Caco-2 (cell line): ENCODE measurements at regions not wholly inside any gene's neighbourhood (a gene's known extent, or its start where the extent isn't known, plus 50 kb on each side); places are given as distances from the start of the nearest gene placed in this dataset.

ENCODE experiments used
- BruUV-seq: library from RNA; stranded (reverse); fragments of 400-500 nt; replicated peaks from 2 replicates; lab custom pipeline; 2021; lab: Mats Ljungman, UMichigan
- CTCF ChIA-PET: fragments of 300-600 bp; sonication (Branson Sonifier 250); formaldehyde crosslinking; loops from one replicate; lab custom pipeline; 2022; ENCODE audit warnings: antibody characterized with exemption; lab: Charles Lee
- POLR2A ChIA-PET: fragments of 300-600 bp; sonication (Branson Sonifier 250); formaldehyde crosslinking; loops from one replicate; lab custom pipeline; 2022; ENCODE audit warnings: antibody characterized with exemption; lab: Charles Lee
- DNase-seq, 2 experiments: peaks; one replicate each; pipeline versions ENCODE4 v3.0.0 to v3.0.0-alpha.2; 2020 to 2022
- H3K27me3 ChIP-seq: replicated peaks from 2 replicates; pipeline ENCODE4 v1.6.0; 2011; ENCODE audit warnings: low read length; ENCODE audit not compliant: control insufficient read depth, insufficient read depth
- H3K36me3 ChIP-seq: 2 replicates; pipeline ENCODE4 v1.5.1; 2011; ENCODE audit warnings: low read length; ENCODE audit not compliant: control insufficient read depth, insufficient read depth
- H3K4me1 ChIP-seq: fragments of 250-450 bp; sonication (Bioruptor Pico); 2 replicates; pipeline ENCODE4 v1.5.1; 2020; ENCODE audit warnings: mild to moderate bottlenecking
- H3K4me3 ChIP-seq: 2 replicates; pipeline ENCODE4 v1.5.1; 2011; ENCODE audit warnings: low read depth, mild to moderate bottlenecking, control low read depth, low read length
- H3K9me3 ChIP-seq: fragments of 250-450 bp; sonication (Bioruptor Pico); 2 replicates; pipeline ENCODE4 v1.5.1; 2020; ENCODE audit warnings: mild to moderate bottlenecking, moderate library complexity
- H3K27ac Mint-ChIP-seq: one replicate; pipeline ENCODE4 v1.8.0; 2022; ENCODE audit warnings: mixed read lengths; ENCODE audit not compliant: unreplicated experiment
- H3K27me3 Mint-ChIP-seq: one replicate; pipeline ENCODE4 v1.8.0; 2022; ENCODE audit warnings: mixed read lengths; ENCODE audit not compliant: insufficient read depth, unreplicated experiment
- H3K36me3 Mint-ChIP-seq: one replicate; pipeline ENCODE4 v1.8.0; 2022; ENCODE audit warnings: mild to moderate bottlenecking, mixed read lengths; ENCODE audit not compliant: insufficient read depth, unreplicated experiment
- H3K4me1 Mint-ChIP-seq: one replicate; pipeline ENCODE4 v1.8.0; 2022; ENCODE audit warnings: low read depth, mixed read lengths; ENCODE audit not compliant: unreplicated experiment
- H3K4me3 Mint-ChIP-seq: one replicate; pipeline ENCODE4 v1.8.0; 2022; ENCODE audit warnings: mild to moderate bottlenecking, moderate library complexity, mixed read lengths; ENCODE audit not compliant: unreplicated experiment
- H3K9me3 Mint-ChIP-seq: one replicate; pipeline ENCODE4 v1.8.0; 2022; ENCODE audit warnings: mixed read lengths; ENCODE audit not compliant: unreplicated experiment
- CTCF ChIP-seq, 2 experiments: fragments of 200-600 bp in 1 of 2; IDR thresholded peaks; 1 replicate in 1 of 2; 2 replicates in 1 of 2; pipeline versions ENCODE4 v1.5.1 to v1.8.0; 2011 to 2022; ENCODE audit warnings: antibody characterized with exemption in 1 of 2, control low read depth in 1 of 2, inconsistent platforms in 1 of 2, low read depth in 1 of 2, low read length in 1 of 2, mild to moderate bottlenecking in 1 of 2, moderate library complexity in 1 of 2; ENCODE audit not compliant: insufficient read depth in 1 of 2, severe bottlenecking in 1 of 2, unreplicated experiment in 1 of 2
- intact Hi-C: fragments of 100-400 bp; cut with micrococcal nuclease; formaldehyde crosslinking; loops from one replicate; pipeline ENCODE4 v1.10.0; 2022; ENCODE audit not compliant: unreplicated experiment

- no peaks in the 10 kb centered on the region for H3K4me1 Mint-ChIP-seq
- no peak overlapping the region for H3K4me3 Mint-ChIP-seq
- Histone ChIP-seq H3K9me3 (no peaks in the 10 kb centered on the region), H3K27me3 (no peaks in the 10 kb centered on the region), H3K4me3 (no peak overlapping the region), H3K36me3 (no peaks in the 10 kb centered on the region), H3K4me1 (no peaks in the 10 kb centered on the region)
- DNase-seq: no peak
- ChIA-PET CTCF (no interaction called here), POLR2A (no interaction called here)
- no TSS peak for BruUV-seq
- no peak overlapping the region for H3K27ac Mint-ChIP-seq
- peaks cover 6% of the 10 kb centered on the region for H3K27me3 Mint-ChIP-seq
- H3K9me3 Mint-ChIP-seq: no peaks in the 10 kb centered on the region
- TF ChIP-seq CTCF (IDR thresholded peaks at IDR 0.05; ENCODE audit: insufficient read depth in 1 of 2, low read depth in 1 of 2, low read length in 1 of 2, severe bottlenecking in 1 of 2, unreplicated experiment in 1 of 2): no peak
- intact Hi-C loops: no loop called here
- H3K36me3 Mint-ChIP-seq: no peaks in the 10 kb centered on the region
These were observed 364.5 kb upstream of the XYLT1 start for GRCh38 chr16:17835118-17835876.

- Mint-ChIP-seq H3K4me3 (no peak overlapping the region), H3K9me3 (no peaks in the 10 kb centered on the region), H3K36me3 (no peaks in the 10 kb centered on the region), H3K4me1 (no peaks in the 10 kb centered on the region), H3K27me3 (peaks cover 4% of the 10 kb centered on the region), H3K27ac (no peak overlapping the region)
- intact Hi-C loops: no loop called here
- Histone ChIP-seq H3K9me3 (no peaks in the 10 kb centered on the region), H3K4me1 (no peaks in the 10 kb centered on the region), H3K4me3 (no peak overlapping the region), H3K27me3 (no peaks in the 10 kb centered on the region), H3K36me3 (no peaks in the 10 kb centered on the region)
- ChIA-PET CTCF (no interaction called here), POLR2A (no interaction called here)
- DNase-seq: no peak
- no TSS peak for BruUV-seq
- no peak for TF ChIP-seq CTCF (IDR thresholded peaks at IDR 0.05; ENCODE audit: insufficient read depth in 1 of 2, low read depth in 1 of 2, low read length in 1 of 2, severe bottlenecking in 1 of 2, unreplicated experiment in 1 of 2)
These were observed 362.0 kb upstream of the XYLT1 start for GRCh38 chr16:17832738-17833137.

GRCh38 chr16:17831330-17831729, 360.6 kb upstream of the XYLT1 start:
- POLR2A ChIA-PET: no interaction called here
- Mint-ChIP-seq H3K4me3 (no peak overlapping the region), H3K36me3 (no peaks in the 10 kb centered on the region), H3K27ac (no peak overlapping the region), H3K4me1 (no peaks in the 10 kb centered on the region), H3K9me3 (no peaks in the 10 kb centered on the region), H3K27me3 (peaks cover 4% of the 10 kb centered on the region)
- DNase-seq: peak in 1 of 2 experiments; percentile 11
- TF ChIP-seq CTCF (IDR thresholded peaks at IDR 0.05; ENCODE audit: insufficient read depth in 1 of 2, low read depth in 1 of 2, low read length in 1 of 2, severe bottlenecking in 1 of 2, unreplicated experiment in 1 of 2): no peak
- Histone ChIP-seq H3K4me3 (no peak overlapping the region), H3K9me3 (no peaks in the 10 kb centered on the region), H3K4me1 (no peaks in the 10 kb centered on the region), H3K36me3 (no peaks in the 10 kb centered on the region), H3K27me3 (no peaks in the 10 kb centered on the region)
- intact Hi-C loops: no loop called here
- no TSS peak for BruUV-seq
- CTCF ChIA-PET: no interaction called here
